ENCODE measurements at regions not wholly inside any gene's neighbourhood (a gene's known extent, or its start where the extent isn't known, plus 50 kb on each side); places are given as distances from the start of the nearest gene placed in this dataset.
A peak's percentile ranks its signal among the peaks of the same experiment; 100 is the strongest.

GRCh38 chr3:158916111-158916510 is 114.3 kb downstream of the MFSD1 start (continued):
- TF ChIP-seq CTCF (IDR thresholded peaks at IDR 0.05 in 2 of 3, conservative IDR thresholded peaks at IDR 0.05 in 1 of 3; ENCODE audit: borderline replicate concordance in 1 of 3, insufficient read depth in 1 of 3, low read depth in 2 of 3, low read length in 2 of 3) (no peak), SIN3A (IDR thresholded peaks at IDR 0.05; ENCODE audit: low read depth) (no peak), FOSL1 (IDR thresholded peaks at IDR 0.05; ENCODE audit: low read depth) (no peak)

DNA sequence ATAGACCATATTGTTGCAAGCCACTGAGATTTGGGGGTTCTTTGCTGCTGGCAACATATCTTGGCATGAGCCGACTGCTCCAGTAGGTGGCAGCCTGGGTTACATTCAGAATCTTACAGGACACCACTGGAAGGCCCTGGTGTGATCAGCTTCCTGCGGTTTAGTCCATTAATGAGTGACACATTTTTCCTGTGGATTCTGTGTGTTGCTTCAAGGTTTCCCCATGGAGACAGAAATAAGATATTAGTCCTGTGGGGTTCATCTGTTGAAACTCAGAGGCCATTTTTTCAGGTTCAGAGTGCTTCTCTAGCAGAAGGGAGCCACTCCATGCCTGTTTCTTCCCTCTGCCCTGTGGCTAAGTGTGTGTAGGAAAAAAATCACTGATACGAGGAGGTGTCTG is 116.2 kb downstream of the MFSD1 start:
- Histone ChIP-seq H3K4me3 (replicated peaks in 1 of 2; ENCODE audit: low read depth in 1 of 2, low read length in 2 of 2) (no peak overlapping the region), H3K4me1 (ENCODE audit: control insufficient read depth in 1 of 2, insufficient read depth in 2 of 2, low read length in 2 of 2) (peaks cover 0 to 7% of the 10 kb centered on the region in 2 experiments; a peak in 2 of 4 replicates), H3K9me3 (ENCODE audit: control insufficient read depth in 1 of 2, insufficient read depth in 1 of 2, low read depth in 1 of 2, low read length in 2 of 2) (no peaks in the 10 kb centered on the region), H3K27ac (ENCODE audit: low read depth, low read length) (no peak overlapping the region), H2AFZ (ENCODE audit: low read depth, low read length, poor library complexity, severe bottlenecking) (peak overlapping the region; percentile 54), H3K79me2 (ENCODE audit: insufficient read depth, low read length) (no peaks in the 10 kb centered on the region), H3K36me3 (ENCODE audit: control insufficient read depth in 1 of 2, insufficient read depth in 2 of 2, low read length in 2 of 2) (no peaks in the 10 kb centered on the region), H3K4me2 (ENCODE audit: low read length) (peak overlapping the region; percentile 32; the same call in 1 of the 2 replicates), H3K27me3 (ENCODE audit: insufficient read depth, low read length) (no peaks in the 10 kb centered on the region), H3K9ac (ENCODE audit: low read length) (no peak overlapping the region), H4K20me1 (ENCODE audit: insufficient read depth) (no peaks in the 10 kb centered on the region), H3K9me2 (ENCODE audit: insufficient read depth) (no peaks in the 10 kb centered on the region)
- ATAC-seq (peak; percentile 97), DNase-seq (ENCODE audit: low read depth, low spot score) (peak; percentile 52)
- ChIA-PET RAD21 (ENCODE audit: low non-redundant PET in 1 of 2, low total read pairs in 2 of 2, uncharacterized antibody in 2 of 2, unreplicated experiment in 2 of 2) (no interaction called here), POLR2A (no interaction called here), CTCF (interaction anchor here (0.8 to 2.3 kb wide), 3 partner anchors 334 to 342 kb away, joined by 3 to 19 read pairs (median 14); no protein-coding TSS in a partner anchor)
- BruUV-seq (replicated peaks) = no TSS peak
- TF ChIP-seq SP1 (IDR thresholded peaks at IDR 0.05; ENCODE audit: low read depth) (no peak), CEBPB (IDR thresholded peaks at IDR 0.05; ENCODE audit: low read depth) (no peak), SIN3A (IDR thresholded peaks at IDR 0.05; ENCODE audit: low read depth) (no peak), EZH2phosphoT487 (IDR thresholded peaks at IDR 0.05; ENCODE audit: borderline replicate concordance) (no peak), RAD21 (IDR thresholded peaks at IDR 0.05; ENCODE audit: low read depth) (peak; percentile 76), POLR2AphosphoS5 (IDR thresholded peaks at IDR 0.05; ENCODE audit: low read depth, low read length) (no peak), TCF7L2 (IDR thresholded peaks at IDR 0.05; ENCODE audit: borderline replicate concordance, extremely low read depth, insufficient read depth, insufficient read length) (no peak), ELF1 (IDR thresholded peaks at IDR 0.05; ENCODE audit: borderline replicate concordance, low read depth) (no peak), EGR1 (IDR thresholded peaks at IDR 0.05; ENCODE audit: low read depth) (no peak), EZH2 (IDR thresholded peaks at IDR 0.05) (no peak), CTCF (IDR thresholded peaks at IDR 0.05 in 2 of 3, conservative IDR thresholded peaks at IDR 0.05 in 1 of 3; ENCODE audit: borderline replicate concordance in 1 of 3, insufficient read depth in 1 of 3, low read depth in 2 of 3, low read length in 2 of 3) (peak; percentile 66 to 84 (median 79); a peak in 5 of 6 replicates), ZFX (IDR thresholded peaks at IDR 0.05) (no peak), MAX (IDR thresholded peaks at IDR 0.05) (no peak)
- intact Hi-C loops (cut with micrococcal nuclease) = loop anchor here (1.0 kb wide), 2 partner anchors 334 to 342 kb away; no protein-coding TSS in a partner anchor

All from HCT116 (cell line).